ENCODE measurements at regions not wholly inside any gene's neighbourhood (a gene's known extent, or its start where the extent isn't known, plus 50 kb on each side); places are given as distances from the start of the nearest gene placed in this dataset.

GRCh38 chr6:170019818-170020583 is 268.6 kb downstream of the ERMARD start:
- H3K36me3 ChIP-seq (replicated peaks in 1 of 2; ENCODE audit: control insufficient read depth in 1 of 2, insufficient read depth in 2 of 2, low read length in 2 of 2): no peaks in the 10 kb centered on the region
- peak overlapping the region in 1 of 7 donors; percentile 46 for H3K27ac Mint-ChIP-seq
- no peak overlapping the region for H2AFZ ChIP-seq (ENCODE audit: insufficient read depth, low read depth, low read length, poor library complexity, severe bottlenecking)
- peaks cover 12 to 39% (median 21%) of the 10 kb centered on the region in 3 donors for H3K27me3 Mint-ChIP-seq (ENCODE audit: low read depth in 3 of 3)
- peaks cover 43% of the 10 kb centered on the region for H3K4me1 Mint-ChIP-seq
- H4K20me1 ChIP-seq (ENCODE audit: insufficient read depth, low read length): no peaks in the 10 kb centered on the region
- peaks cover 18 to 25% of the 10 kb centered on the region in 2 donors for H3K4me1 ChIP-seq (ENCODE audit: control insufficient read depth in 1 of 2, insufficient read depth in 2 of 2, low read length in 2 of 2)
- H3K9me3 Mint-ChIP-seq: peaks cover 0 to 3% (median 1%) of the 10 kb centered on the region in 7 donors
- H3K4me3 ChIP-seq (replicated peaks in 1 of 3; ENCODE audit: low read depth in 2 of 3, low read length in 3 of 3): no peak overlapping the region
- DNase-seq: peak in 1 of 3 donors; percentile 27
- H3K4me2 ChIP-seq (replicated peaks; ENCODE audit: extremely low read depth, low read length, poor library complexity, severe bottlenecking): no peak overlapping the region
- TF ChIP-seq CTCF (IDR thresholded peaks at IDR 0.05): no peak
- H3K27ac ChIP-seq (ENCODE audit: low read depth in 1 of 2, low read length in 2 of 2): no peak overlapping the region
- peaks cover 0 to 4% of the 10 kb centered on the region in 2 donors for H3K9me3 ChIP-seq (replicated peaks in 1 of 2; ENCODE audit: control insufficient read depth in 1 of 2, insufficient read depth in 1 of 2, low read length in 2 of 2)
- H3K4me3 Mint-ChIP-seq: peak overlapping the region in 1 of 2 donors; percentile 7
- peaks cover 2 to 3% of the 10 kb centered on the region in 2 donors for H3K36me3 Mint-ChIP-seq
- intact Hi-C loops (cut with micrococcal nuclease): no loop called here
- no peak overlapping the region for H3K9ac ChIP-seq (ENCODE audit: insufficient read depth, low read length, poor library complexity, severe bottlenecking)
- 91% methylated on average over 15 of the region's 20 CpGs for WGBS (ENCODE audit: insufficient coverage)
- H3K27me3 ChIP-seq (ENCODE audit: control insufficient read depth in 2 of 2, insufficient read depth in 2 of 2, low read length in 2 of 2): peaks cover 0 to 16% of the 10 kb centered on the region in 2 donors
- no peaks in the 10 kb centered on the region for H3K79me2 ChIP-seq (ENCODE audit: insufficient read depth, low read length)

DNA sequence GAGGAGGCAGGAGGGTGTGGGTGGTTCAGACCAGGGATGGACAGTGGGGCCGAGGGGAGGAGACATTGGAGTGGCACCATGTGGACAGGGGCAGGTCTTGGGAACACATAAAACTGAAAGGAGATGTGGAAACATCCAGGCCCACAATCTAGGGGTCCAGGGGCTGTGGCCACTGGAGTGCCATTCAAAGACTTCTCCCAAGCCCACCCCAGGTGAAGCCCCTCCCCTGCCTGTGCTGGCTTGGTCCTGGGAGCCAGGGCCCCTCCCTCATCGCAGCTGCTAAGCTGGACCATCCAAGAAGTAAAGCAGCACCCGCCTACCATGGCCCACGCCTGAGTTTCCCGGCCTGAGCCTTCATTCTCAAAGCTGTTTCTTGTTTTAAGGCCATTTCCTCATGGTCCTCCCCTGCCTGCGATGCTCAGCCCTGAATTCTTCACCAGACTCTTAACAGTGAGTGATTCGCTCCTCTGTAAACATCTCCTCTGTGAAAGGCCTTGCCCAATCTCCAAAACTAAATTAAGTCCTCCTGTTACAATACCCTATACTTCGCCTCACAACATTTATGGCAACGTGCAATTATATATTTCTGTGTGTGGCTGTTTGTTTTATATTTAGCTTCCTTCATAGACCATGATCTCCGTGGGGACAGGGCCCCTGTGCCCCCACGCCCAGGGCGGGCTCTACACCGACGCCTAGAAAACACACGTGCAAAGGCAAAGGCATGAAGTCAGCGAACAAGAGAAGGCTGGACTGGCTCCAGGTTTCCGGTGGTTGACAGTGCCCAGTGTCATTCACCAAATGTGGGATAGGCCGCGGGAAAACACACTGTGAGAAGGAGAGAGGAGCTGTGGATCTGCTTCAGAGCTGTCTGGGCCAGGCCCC is 267.8 kb downstream of the ERMARD start:
- H3K36me3 Mint-ChIP-seq: peaks cover 2 to 3% of the 10 kb centered on the region in 2 donors
- H3K9me3 Mint-ChIP-seq: peaks cover 0 to 3% (median 1%) of the 10 kb centered on the region in 7 donors
- Histone ChIP-seq H3K9me3 (replicated peaks in 1 of 2; ENCODE audit: control insufficient read depth in 1 of 2, insufficient read depth in 1 of 2, low read length in 2 of 2) (peaks cover 0 to 4% of the 10 kb centered on the region in 2 donors), H3K9ac (ENCODE audit: insufficient read depth, low read length, poor library complexity, severe bottlenecking) (no peak overlapping the region), H3K27me3 (ENCODE audit: control insufficient read depth in 2 of 2, insufficient read depth in 2 of 2, low read length in 2 of 2) (peaks cover 3 to 19% of the 10 kb centered on the region in 2 donors), H2AFZ (ENCODE audit: insufficient read depth, low read depth, low read length, poor library complexity, severe bottlenecking) (no peak overlapping the region), H3K4me1 (ENCODE audit: control insufficient read depth in 1 of 2, insufficient read depth in 2 of 2, low read length in 2 of 2) (peaks cover 18 to 25% of the 10 kb centered on the region in 2 donors), H3K27ac (ENCODE audit: low read depth in 1 of 2, low read length in 2 of 2) (peak overlapping the region in 1 of 2 donors; percentile 45), H3K36me3 (replicated peaks in 1 of 2; ENCODE audit: control insufficient read depth in 1 of 2, insufficient read depth in 2 of 2, low read length in 2 of 2) (no peaks in the 10 kb centered on the region), H3K4me2 (replicated peaks; ENCODE audit: extremely low read depth, low read length, poor library complexity, severe bottlenecking) (no peak overlapping the region), H4K20me1 (ENCODE audit: insufficient read depth, low read length) (no peaks in the 10 kb centered on the region), H3K4me3 (replicated peaks in 1 of 3; ENCODE audit: low read depth in 2 of 3, low read length in 3 of 3) (no peak overlapping the region), H3K79me2 (ENCODE audit: insufficient read depth, low read length) (no peaks in the 10 kb centered on the region)
- WGBS (ENCODE audit: insufficient coverage): 97% methylated on average over 15 of the region's 19 CpGs
- H3K4me3 Mint-ChIP-seq: peak overlapping the region in 1 of 2 donors; percentile 41
- no peak for TF ChIP-seq CTCF (IDR thresholded peaks at IDR 0.05)
- peaks cover 43% of the 10 kb centered on the region for H3K4me1 Mint-ChIP-seq
- H3K27me3 Mint-ChIP-seq (ENCODE audit: low read depth in 3 of 3): peaks cover 12 to 40% (median 21%) of the 10 kb centered on the region in 3 donors
- intact Hi-C loops (cut with micrococcal nuclease): no loop called here
- peak overlapping the region in 3 of 7 donors; percentile 23 to 80 (median 26) for H3K27ac Mint-ChIP-seq
- DNase-seq: no peak

All from CD14-positive monocyte (primary cell).